HFFc6 (cell line): ENCODE measurements at regions not wholly inside any gene's neighbourhood (a gene's known extent, or its start where the extent isn't known, plus 50 kb on each side); places are given as distances from the start of the nearest gene placed in this dataset.

Experiments
- DNase-seq: peaks from one replicate; pipeline ENCODE4 v3.0.0-alpha.2; 2018
- H3K27ac Mint-ChIP-seq: 2 replicates; pipeline ENCODE4 v1.8.0; 2020; ENCODE audit warnings: mild to moderate bottlenecking, mixed read lengths
- H3K27me3 Mint-ChIP-seq: 2 replicates; pipeline ENCODE4 v1.8.0; 2021; ENCODE audit warnings: mild to moderate bottlenecking, moderate library complexity, mixed read lengths; ENCODE audit not compliant: insufficient read depth
- H3K36me3 Mint-ChIP-seq: 2 replicates; pipeline ENCODE4 v1.8.0; 2021; ENCODE audit warnings: low read depth, mixed read lengths
- H3K4me1 Mint-ChIP-seq: 2 replicates; pipeline ENCODE4 v1.8.0; 2020; ENCODE audit warnings: low read depth, mixed read lengths
- H3K4me3 Mint-ChIP-seq: 2 replicates; pipeline ENCODE4 v1.8.0; 2020; ENCODE audit warnings: mild to moderate bottlenecking, moderate library complexity, mixed read lengths
- H3K9me3 Mint-ChIP-seq: 2 replicates; pipeline ENCODE4 v1.8.0; 2020; ENCODE audit warnings: mild to moderate bottlenecking, mixed read lengths
- TF ChIP-seq, protein P1 (sequence below): fragments of 200-600 bp; sonication (generic); IDR thresholded peaks from 2 replicates; pipeline ENCODE4 v1.5.0; 2021; ENCODE audit warnings: antibody characterized with exemption, mild to moderate bottlenecking

DNA sequence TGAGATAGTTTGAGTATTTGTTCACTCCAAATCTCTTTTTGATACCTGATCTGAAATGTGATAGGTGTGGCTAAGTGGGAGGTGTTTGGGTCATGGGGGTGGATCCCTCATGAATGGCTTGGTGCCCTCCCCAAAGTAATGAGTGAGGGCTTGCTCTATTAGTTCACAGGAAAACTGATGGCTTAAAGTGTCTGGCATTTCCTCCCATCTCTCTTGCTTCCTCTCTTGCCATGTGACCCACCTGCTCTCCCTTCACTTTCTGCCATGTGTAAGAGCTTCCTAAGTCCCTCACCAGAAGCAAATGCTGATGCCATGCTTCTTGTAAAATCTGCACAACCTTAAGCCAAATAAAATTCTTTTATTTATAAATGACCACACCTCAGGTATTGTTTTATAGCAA is 61.1 kb downstream of the MAD2L1 start:
- H3K27ac Mint-ChIP-seq, result no peak overlapping the region
- peaks cover 3% of the 10 kb centered on the region; the same call in 1 of the 2 replicates for H3K27me3 Mint-ChIP-seq
- TF ChIP-seq, protein P1, sequence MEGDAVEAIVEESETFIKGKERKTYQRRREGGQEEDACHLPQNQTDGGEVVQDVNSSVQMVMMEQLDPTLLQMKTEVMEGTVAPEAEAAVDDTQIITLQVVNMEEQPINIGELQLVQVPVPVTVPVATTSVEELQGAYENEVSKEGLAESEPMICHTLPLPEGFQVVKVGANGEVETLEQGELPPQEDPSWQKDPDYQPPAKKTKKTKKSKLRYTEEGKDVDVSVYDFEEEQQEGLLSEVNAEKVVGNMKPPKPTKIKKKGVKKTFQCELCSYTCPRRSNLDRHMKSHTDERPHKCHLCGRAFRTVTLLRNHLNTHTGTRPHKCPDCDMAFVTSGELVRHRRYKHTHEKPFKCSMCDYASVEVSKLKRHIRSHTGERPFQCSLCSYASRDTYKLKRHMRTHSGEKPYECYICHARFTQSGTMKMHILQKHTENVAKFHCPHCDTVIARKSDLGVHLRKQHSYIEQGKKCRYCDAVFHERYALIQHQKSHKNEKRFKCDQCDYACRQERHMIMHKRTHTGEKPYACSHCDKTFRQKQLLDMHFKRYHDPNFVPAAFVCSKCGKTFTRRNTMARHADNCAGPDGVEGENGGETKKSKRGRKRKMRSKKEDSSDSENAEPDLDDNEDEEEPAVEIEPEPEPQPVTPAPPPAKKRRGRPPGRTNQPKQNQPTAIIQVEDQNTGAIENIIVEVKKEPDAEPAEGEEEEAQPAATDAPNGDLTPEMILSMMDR, result no peak
- no peak overlapping the region for H3K4me3 Mint-ChIP-seq
- no peaks in the 10 kb centered on the region for H3K36me3 Mint-ChIP-seq
- no peak for DNase-seq
- H3K4me1 Mint-ChIP-seq, result peaks cover 24% of the 10 kb centered on the region
- no peaks in the 10 kb centered on the region for H3K9me3 Mint-ChIP-seq

DNA sequence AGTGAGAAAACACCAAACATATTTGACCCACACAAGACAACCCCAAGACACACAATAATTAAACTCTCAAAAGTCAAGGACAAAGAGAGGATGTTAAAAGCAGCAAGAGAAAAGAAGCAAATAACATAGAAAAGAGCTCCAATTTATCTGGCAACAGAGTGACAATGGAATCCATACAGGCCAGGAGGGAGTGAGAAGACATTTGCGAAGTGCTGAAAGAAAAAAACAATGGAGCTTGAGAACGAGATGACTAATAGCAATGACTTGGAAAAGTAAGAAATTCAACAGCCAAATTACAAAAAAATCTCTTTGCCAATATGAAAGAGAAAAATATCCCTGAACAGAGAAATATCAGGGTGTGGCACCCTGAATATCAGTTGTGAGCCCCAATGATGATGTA is 61.6 kb downstream of the MAD2L1 start:
- H3K4me3 Mint-ChIP-seq, result no peak overlapping the region

DNA sequence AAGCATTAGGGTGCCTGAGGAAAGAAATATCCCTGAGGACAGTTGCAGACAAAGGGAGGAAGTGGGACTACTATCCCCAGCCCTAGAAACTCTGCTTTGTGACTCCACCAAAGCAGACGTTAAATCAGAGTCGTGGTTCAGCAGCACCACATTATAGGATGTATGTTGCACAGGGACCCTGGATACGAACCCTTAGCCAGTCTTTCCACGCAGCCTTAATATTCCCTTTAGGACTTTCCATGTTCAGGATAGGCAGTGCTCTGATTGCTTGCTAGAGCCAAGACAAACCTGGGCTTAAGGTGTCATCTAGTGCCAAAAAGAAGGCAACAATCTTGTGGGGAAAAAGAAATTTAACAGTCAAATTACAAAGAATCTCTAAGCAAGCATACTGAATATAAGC is 62.6 kb downstream of the MAD2L1 start:
- no peak for DNase-seq
- TF ChIP-seq, protein P1, result no peak
- H3K4me3 Mint-ChIP-seq, result no peak overlapping the region
- H3K4me1 Mint-ChIP-seq, result peaks cover 14% of the 10 kb centered on the region
- no peaks in the 10 kb centered on the region for H3K36me3 Mint-ChIP-seq
- H3K9me3 Mint-ChIP-seq, result no peaks in the 10 kb centered on the region
- H3K27me3 Mint-ChIP-seq, result no peaks in the 10 kb centered on the region; the same call in 1 of the 2 replicates
- H3K27ac Mint-ChIP-seq, result no peak overlapping the region

More for the DNA sequence above, 61.6 kb downstream of the MAD2L1 start:
- peaks cover 3% of the 10 kb centered on the region; the same call in 1 of the 2 replicates for H3K27me3 Mint-ChIP-seq
- no peaks in the 10 kb centered on the region for H3K36me3 Mint-ChIP-seq
- no peak overlapping the region for H3K27ac Mint-ChIP-seq
- DNase-seq, result no peak
- peaks cover 22% of the 10 kb centered on the region for H3K4me1 Mint-ChIP-seq
- TF ChIP-seq, protein P1, result no peak
- H3K9me3 Mint-ChIP-seq, result no peaks in the 10 kb centered on the region

DNA sequence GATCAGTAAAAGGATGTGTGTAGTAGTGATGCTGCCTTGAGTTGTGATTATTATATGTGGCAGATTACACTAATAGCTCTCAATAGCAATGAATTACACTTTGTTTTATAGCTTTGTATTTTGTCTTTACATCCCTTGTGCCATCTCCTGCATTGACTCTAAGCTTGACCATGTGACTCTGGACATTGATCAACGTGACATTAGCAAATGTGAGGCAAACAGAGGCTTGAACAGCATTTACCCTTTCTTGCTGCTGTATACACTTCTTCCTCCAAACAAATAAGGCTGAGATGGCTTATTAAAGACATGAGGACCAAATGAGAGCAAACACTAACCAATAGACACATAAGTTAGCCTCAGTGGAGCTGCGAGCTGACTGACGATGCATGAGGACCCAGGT is 63.5 kb downstream of the MAD2L1 start:
- TF ChIP-seq, protein P1, result no peak
- no peak for DNase-seq
- Mint-ChIP-seq H3K4me3 (no peak overlapping the region), H3K9me3 (no peaks in the 10 kb centered on the region), H3K27me3 (no peaks in the 10 kb centered on the region; the same call in 1 of the 2 replicates), H3K27ac (no peak overlapping the region), H3K36me3 (no peaks in the 10 kb centered on the region), H3K4me1 (peaks cover 14% of the 10 kb centered on the region)

DNA sequence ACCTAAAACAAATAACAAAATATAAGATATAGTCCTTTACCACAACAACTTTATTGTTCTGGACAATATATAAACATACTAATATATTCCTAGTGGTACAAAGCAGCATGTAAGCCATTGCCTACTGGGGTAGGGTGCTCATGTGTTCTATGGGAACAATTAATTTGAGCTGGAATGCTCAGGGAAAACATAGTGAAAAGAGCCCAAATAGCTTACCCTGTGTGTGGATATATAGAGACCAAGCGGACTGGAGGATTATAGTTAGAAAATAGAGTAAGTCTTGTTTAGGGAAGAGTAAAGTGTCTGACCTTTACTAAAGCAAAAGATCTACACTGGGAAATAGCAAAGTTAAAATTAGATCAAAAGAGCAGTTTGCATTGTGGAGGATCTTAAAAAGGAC is 64.8 kb downstream of the MAD2L1 start:
- H3K4me1 Mint-ChIP-seq, result peaks cover 2% of the 10 kb centered on the region

More for the DNA sequence above, 64.8 kb downstream of the MAD2L1 start:
- H3K9me3 Mint-ChIP-seq, result no peaks in the 10 kb centered on the region
- peaks cover 3% of the 10 kb centered on the region for H3K27me3 Mint-ChIP-seq
- TF ChIP-seq, protein P1, result no peak
- DNase-seq, result no peak
- no peak overlapping the region for H3K4me3 Mint-ChIP-seq
- no peaks in the 10 kb centered on the region for H3K36me3 Mint-ChIP-seq
- no peak overlapping the region for H3K27ac Mint-ChIP-seq
